GM18498 (cell line): ENCODE measurements at regions not wholly inside any gene's neighbourhood (a gene's known extent, or its start where the extent isn't known, plus 50 kb on each side); places are given as distances from the start of the nearest gene placed in this dataset.
A peak's percentile ranks its signal among the peaks of the same experiment; 100 is the strongest.
"Not testable (repeated sequence)": the region's sequence is repeated elsewhere in the genome, so short reads cannot be mapped to it uniquely, and the experiment has no call there.

Source experiments
- ATAC-seq: cut with Tn5 transposase; IDR thresholded peaks from one replicate; pipeline ENCODE4 v1.9.1; 2021; ENCODE audit warnings: mild to moderate bottlenecking, moderate library complexity; ENCODE audit not compliant: unreplicated experiment

DNA sequence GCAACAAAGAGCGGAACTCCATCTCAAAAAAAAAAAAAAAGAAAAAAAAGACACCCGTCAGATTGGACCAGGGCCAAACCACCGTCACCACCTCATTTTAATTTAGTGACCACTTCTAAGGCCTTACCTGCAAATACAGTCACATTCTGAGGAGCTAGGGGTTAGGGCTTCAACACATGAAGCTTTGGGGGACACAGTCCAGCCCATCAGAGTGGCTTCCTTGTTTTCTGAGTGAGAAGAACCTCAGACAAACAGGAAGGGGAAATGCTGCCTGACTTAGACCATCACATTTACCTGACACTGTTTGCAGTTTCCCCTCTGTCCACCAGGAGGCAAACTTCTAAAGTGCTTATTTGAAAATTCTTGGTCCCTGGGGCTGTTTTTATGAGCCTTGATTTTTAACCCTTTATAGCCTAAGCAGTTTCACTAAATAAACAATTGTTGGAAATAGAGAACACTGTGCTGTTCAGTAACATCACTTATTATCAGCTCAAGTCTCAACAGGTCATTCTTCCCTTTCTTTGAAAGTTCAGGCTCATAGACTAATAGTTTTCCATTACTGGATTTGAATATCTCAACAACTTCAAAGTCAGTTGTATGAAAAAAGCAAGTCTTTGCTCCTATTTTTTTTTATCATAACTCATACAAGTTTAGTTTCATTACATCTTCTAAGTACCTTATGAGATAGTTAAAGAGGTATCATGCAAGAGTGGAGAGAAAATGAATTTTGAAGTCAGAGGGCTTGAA, 74.9 kb upstream of the WASF3 start:
- peak; percentile 81 for ATAC-seq

DNA sequence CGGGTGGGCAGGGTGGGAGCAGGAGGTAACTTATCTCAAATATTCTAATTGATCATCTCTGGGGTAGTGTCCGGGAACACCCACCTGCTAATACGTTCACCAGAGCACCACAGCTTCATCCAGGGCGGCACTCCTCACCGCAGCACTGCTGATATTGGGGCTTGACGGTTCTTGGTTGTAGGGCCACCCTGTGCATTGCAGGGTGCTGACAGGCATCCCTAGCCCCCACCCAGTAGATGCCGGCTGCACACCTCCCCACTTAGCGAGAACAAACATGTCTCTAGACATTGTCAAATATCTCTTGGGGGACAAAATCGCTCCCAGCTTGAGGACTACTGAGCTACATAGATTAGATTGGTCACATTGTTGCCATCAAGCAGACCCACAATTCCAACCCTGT, 73.9 kb upstream of the WASF3 start:
- no peak for ATAC-seq

DNA sequence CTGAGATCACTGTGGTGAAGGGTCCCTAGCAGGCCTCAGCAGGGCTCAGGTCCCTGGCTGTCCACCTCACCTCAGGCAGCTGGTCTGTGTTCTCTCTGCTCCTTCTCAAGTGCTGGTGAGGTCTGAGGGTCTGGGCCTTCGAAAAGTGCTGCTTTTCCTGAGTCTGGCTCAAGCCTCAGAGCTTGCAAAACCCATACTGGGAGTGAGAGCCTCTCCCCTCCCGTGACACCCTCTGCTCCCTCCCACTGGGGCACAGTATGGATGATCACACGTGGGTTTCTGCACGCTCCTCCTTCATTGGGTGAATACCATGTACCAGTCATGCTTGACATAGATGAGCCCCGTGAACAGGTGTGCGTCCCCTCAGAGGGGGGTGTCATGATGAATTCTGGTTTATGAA, 73.3 kb upstream of the WASF3 start:
- ATAC-seq: no peak

DNA sequence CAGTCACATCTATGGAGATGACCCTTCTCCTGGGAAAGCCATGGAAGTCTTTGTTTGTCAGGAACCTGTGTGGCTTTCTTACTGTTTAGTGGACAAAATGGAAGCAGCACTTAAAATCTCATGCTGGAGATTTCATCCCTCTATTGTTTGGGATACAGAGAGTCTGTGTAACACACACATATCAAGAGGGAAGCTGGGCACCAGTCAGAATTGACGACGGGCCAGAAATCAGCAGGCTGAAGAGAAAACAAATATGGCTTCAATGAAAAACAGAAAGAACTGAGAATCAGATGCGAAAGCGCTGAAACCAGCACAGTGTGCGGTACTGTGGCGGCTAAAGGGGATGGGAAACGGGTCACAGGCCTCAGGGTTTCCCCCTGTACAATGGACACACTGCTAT, 72.2 kb upstream of the WASF3 start:
- ATAC-seq: no peak

DNA sequence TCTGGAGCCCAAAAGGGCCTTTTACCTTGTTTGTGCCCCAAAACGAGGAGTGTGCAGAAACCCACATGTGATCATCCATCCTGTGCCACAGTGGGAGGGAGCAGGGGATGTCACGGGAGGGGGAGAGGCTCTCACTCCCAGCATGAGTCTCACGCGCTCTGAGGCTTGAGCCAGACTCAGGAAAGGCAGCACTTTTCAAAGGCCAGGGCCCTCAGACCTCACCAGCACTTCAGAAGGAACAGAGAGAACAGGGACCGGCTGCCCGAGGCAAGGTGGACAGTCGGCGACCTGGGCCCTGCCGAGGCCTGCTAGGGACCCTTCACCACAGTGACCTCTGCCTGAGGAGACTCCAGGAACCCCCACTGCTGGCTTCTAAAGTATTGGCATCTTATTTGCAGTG, 71.7 kb upstream of the WASF3 start:
- ATAC-seq: no peak

DNA sequence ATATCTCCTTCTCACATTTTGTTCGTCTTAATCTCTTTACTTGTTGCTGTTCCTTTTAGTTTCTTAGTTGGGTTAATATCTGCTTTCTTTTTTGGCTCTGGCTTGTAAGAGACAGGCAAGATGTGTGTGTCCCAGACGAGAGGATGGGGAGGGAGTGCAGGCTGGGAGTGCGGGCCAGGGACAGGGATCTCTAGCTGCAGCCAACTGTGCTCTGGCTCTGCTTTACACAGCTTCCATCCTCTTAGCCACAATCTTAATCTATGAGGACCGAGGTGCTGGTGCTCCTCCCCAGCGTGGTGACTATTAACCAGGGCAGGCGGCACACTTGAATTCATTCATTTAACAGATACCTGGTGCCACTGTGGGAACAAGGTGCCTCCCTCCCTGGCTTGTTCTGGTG, 70.9 kb upstream of the WASF3 start:
- no peak for ATAC-seq

DNA sequence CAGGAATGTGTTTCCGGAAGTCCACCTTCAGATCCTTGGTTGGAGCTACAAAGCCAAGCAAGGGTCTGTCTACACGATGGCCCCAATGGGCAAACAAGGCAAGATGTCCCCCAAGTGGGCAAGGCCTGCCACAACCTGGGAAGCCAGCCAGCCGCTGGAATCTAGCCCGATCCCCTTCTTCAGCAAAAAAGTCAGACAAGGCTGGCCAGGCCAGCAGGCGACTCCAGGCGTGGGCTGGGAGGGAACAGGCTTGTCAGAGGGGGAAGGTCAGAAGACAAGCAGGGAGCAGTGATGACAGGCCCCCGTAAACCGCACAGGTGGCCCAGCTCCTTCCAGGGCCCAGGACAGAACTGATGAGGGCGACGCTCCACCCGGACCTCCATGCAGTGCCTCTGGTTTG, 69.7 kb upstream of the WASF3 start:
- no peak for ATAC-seq

DNA sequence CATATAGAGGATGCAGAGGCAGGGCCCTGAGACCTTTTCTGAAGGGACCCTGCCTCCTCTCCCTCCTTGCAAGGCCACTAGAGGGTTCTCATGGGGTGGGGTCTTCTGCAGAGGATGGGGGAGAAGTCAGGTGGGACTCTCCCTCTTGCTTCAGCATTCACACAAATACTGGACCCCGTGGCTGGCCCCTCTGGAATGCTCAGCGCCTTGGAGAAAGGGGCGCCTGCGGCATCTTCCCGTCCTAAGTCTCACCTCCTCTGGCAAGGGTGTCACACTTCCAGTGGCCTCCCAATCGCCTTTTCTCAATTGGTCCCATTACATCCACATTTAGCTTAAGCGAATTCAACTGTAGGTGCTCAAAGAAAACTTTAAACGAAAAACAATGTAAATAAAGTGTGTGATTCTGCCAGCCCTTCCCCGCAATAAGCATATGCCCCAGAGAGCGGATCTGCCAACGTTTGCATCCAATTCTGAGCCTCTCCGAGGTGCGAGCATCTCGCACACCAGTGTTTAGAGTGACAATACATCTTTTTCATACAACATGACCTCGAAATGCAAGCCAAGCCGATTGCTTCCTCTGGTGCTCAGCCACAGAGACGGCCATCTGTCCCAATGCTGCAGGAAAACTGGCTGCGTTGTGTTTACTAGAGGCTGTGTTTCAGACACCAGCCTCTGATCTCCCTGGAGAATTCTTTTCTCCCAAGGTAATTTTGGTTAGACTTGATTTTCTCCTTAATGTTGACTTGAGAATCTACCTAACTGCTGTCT, 69.1 kb upstream of the WASF3 start:
- no peak for ATAC-seq

DNA sequence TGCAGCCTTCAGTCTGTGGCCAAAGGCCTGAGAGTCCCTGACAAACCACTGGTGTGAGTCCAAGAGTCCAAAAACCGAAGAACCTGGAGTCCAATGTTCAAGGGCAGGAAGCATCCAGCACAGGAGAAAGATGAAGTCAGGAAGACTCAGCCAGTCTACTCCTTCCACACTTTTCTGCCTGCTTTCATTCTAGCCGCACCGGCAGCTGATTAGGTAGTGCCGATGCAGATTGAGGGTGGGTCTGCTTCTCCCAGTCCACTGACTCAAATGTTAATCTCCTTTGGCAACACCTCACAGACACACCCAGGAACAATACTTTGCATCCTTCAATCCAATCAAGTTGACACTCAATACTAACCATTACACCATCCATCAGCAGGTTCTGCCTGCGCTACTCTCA, 65.2 kb upstream of the WASF3 start:
- not testable (repeated sequence) for ATAC-seq

DNA sequence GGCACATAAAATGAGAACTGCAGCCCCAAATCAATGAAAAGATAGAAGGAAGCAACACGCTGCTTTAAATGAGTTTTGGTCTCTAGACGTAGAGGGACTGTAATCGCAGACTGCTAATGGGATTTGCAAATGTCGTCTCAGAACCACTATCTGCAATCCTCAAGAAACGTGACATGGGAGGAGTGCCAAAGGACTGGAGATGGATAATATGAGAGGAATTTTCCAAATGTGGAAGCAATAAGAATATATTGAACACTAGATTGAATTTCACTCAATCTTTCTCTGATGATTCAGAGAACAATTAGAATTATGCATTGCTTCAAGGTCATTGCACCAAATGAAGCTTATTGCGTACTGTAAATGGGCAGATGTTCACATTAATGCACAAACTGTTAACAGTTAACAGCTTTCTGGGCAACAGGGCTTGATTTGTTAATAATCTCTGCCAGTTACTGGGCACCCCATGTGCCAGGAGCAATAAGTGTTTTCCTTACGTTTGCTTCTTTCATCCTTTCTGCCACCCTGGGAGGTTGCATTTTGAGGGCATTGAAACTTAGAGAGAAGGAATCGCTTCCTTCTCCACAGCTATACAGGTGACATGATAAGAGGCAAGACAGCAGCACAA, 62.8 kb upstream of the WASF3 start:
- no peak for ATAC-seq

DNA sequence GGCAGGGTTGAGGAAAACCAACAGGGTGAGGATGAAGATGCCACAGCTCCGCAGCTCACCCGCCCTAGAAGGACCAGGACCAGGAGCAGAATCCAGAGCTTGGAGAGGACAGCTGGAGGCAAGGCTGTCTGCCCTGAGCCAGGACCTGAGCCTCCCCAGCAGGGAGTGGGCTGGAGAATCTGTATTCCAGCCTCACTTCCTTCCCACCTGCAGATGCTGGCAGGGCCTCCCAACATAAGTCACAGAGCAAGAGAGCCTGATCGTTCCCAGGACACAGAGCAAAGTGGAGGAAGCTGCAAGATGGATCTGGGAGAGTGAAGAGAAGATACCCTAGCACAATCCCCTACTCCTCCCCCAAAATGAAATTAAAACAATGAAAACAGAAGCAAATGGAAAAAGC, 61.7 kb upstream of the WASF3 start:
- no peak for ATAC-seq

DNA sequence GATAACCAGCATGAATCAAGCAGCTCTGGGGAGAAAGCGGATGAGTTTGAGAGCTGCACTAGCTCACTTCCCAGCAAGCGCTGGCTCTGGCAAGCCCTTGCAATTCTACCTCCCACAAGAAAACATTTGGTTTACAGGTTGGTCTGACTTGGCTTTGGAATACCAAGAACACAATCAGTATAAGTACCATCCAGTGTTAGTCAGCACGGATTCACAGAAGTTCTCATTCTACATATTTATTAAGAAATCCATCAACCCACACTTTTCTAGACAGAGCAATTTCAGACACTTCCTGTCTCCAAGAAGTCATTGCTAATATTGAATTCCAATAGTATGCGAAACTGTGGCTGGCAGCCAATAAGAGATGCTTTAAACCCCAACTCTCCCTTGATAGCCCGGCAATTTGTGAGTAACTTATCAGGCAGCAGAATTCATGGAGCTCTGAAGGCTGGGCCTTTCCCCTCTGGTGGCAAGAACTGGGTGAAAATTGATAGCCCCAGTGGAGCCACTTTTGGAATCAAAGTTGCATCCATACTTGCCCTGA, 59.4 kb upstream of the WASF3 start:
- ATAC-seq: no peak

DNA sequence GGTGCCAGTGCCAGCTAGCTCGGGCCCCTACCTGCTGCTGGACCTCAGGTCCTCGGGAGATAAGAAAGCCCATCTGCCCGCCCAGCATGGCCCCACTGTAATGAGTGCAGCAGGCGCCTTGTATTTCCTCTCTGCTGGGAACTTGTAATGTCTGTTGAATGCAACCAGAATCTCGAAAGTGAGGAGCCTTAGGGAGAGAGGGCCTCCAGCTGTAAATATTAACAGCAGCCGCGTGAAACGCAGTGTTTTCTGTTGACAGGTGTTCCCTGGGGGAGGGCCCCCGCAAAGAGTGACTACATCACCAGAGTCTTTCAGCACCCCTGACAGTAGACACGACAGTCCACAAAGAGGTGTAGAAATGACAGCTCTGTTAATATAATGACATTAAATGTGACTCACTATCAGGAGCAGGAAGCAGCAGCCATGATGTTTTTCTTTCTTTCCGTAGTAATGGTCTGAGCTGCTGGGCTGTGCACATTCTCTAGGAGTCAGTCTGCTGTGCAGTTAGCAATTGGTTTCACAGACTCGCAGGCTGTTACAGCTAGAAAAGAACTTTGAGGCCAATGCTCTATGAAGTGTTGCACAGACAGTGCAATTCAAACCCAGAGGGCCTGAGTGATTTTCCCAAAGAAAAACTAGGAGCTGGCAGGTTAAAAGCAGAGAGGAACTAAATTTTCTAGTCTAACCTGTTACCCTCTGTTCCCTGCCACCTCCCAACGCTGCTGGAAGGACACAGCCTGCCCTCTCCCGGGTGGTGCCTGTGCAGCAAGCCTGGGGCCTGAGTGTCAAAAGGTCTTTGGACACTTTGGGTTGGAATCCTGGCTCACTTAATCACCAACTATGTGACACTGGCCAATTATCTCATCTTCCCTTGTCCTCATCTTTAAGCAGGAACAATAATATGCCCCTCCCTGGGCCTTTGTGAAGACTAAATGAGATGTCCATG, 58.6 kb upstream of the WASF3 start:
- ATAC-seq: no peak

DNA sequence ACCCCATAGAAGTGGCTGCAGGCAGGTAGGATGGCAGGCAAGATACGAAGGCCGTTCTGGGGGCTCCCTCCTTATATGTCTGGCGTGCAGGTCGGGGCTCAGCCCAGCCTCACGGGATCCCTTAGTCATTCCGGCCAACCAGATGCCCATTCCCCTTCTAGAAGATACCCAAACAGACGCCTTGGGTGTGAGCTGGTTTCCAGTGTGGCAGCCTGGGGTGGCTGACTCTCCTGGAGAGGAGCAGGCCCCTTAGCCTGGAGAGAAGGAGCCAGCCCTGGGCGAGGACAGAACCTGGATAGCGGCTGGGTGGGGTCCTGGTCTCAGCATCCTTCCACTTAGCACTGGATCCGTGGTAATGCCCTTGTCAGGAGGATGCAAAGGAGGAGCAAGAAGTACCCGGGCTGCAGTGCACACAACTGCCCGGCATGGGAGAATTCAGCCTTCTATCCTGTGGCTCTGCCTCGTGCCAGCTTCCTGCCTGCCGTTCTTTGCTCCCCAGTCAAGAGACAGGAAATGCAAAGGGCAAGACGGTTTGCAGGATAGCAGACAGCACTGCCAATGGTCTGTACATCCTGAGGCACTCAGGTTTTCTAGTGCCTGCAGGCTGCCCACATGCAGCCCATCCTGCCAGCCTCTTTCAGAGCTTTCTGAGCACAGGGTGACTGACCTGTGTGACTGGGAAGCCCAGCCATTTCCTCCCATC, 56.7 kb upstream of the WASF3 start:
- ATAC-seq: no peak

DNA sequence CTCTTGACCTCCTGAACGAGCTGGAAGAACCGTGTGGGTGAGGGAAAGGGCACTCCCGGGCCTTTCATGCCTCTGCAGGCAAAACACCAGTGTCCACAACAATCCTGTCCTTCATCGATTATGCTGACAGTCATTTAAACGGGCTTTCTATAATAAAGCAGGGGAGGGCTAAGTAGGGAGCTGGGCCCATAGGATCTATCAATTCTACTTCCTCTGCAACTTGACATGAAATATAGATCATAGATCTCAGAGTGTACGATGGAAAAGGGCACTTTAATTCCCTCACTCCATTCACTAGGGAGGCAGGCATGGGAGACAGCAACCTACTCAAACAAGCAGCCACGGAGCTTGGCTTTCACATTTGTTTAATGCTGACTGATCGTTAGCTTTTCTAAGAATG, 55.8 kb upstream of the WASF3 start:
- no peak for ATAC-seq

DNA sequence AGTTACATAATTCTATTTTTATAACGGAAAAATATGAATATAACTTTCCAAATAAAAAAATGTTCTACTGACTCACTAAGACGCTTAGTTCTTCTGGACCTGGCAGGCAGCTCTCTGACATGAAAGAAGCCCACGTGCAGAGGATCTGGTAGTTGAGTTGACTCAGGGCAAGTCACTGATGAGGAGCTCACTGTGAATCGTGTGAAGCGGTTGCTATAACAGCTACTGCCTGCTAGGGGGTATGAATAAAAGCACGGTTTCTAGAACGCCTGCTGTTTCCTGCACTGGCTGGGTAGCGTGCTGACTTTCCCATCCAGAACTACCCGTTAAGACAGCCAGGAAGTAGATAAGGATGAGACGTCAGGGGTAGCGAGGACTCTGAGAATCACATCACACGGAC, 54.7 kb upstream of the WASF3 start:
- ATAC-seq: no peak

DNA sequence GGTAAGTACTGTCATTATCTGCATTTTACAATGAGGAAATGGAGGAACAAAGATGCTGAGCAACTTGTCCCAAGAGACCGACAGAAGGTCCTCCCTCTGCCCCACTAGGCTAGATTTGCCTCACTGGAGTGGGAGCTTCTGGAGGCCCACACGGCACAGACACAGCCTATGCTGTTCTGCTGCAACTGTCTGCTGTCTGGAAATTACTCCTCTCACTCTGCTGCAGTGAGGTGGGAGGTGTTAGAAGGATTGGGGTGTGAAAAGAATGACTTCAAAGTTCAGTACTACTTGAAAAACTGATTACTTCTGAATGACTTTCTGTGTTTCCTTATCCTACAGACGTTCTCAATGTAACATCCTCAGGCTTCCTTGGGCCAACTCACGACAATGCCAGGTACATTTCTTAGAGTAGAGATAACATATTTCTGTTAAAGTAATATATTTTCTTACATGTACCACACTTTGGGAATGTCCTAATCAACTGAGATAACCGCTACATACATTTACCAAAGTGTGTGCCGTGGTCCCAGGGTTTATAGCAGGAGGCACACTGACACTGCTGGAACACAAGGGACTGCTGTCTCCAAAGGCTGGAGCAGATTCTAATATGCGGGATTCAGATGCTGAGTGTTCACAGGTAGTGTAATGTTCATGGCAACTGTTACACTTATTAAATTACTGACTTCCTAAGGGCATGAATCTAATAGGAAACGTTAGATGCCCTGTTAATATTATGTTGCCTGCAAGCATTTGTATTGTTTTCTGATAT, 53.5 kb upstream of the WASF3 start:
- no peak for ATAC-seq
